ENCODE measurements at regions not wholly inside any gene's neighbourhood (a gene's known extent, or its start where the extent isn't known, plus 50 kb on each side); places are given as distances from the start of the nearest gene placed in this dataset.
"Not testable (repeated sequence)": the region's sequence is repeated elsewhere in the genome, so short reads cannot be mapped to it uniquely, and the experiment has no call there.

GRCh38 chr6:135115834-135116233 lies 61.2 kb upstream of the HBS1L start:
- H3K27me3 ChIP-seq (ENCODE audit: insufficient read depth, low read depth), result no peaks in the 10 kb centered on the region
- H3K4me3 ChIP-seq (IDR thresholded peaks at IDR 0.05; ENCODE audit: insufficient read depth, low read depth, low read length), result no peak overlapping the region
- H4K20me1 ChIP-seq (ENCODE audit: insufficient read depth), result no peaks in the 10 kb centered on the region
- no peak overlapping the region for H3K9ac ChIP-seq
- peaks cover 23% of the 10 kb centered on the region for H3K4me1 ChIP-seq (ENCODE audit: low read depth, poor library complexity, severe bottlenecking)
- H2AFZ ChIP-seq (ENCODE audit: low read depth), result no peak overlapping the region
- TF ChIP-seq CTCF (conservative IDR thresholded peaks at IDR 0.05; ENCODE audit: low read depth, low read length), result no peak
- H3K79me2 ChIP-seq (ENCODE audit: insufficient read depth, low read depth), result no peaks in the 10 kb centered on the region
- no peaks in the 10 kb centered on the region for H3K36me3 ChIP-seq (ENCODE audit: insufficient read depth)
- no peak overlapping the region for H3K27ac ChIP-seq
- H3K4me2 ChIP-seq, result no peak overlapping the region

- H3K79me2 ChIP-seq (ENCODE audit: insufficient read depth, low read depth), result no peaks in the 10 kb centered on the region
- H4K20me1 ChIP-seq (ENCODE audit: insufficient read depth), result no peaks in the 10 kb centered on the region
- H2AFZ ChIP-seq (ENCODE audit: low read depth), result no peak overlapping the region
- peaks cover 23% of the 10 kb centered on the region for H3K4me1 ChIP-seq (ENCODE audit: low read depth, poor library complexity, severe bottlenecking)
- TF ChIP-seq CTCF (conservative IDR thresholded peaks at IDR 0.05; ENCODE audit: low read depth, low read length), result no peak
- H3K4me3 ChIP-seq (IDR thresholded peaks at IDR 0.05; ENCODE audit: insufficient read depth, low read depth, low read length), result no peak overlapping the region
- no peaks in the 10 kb centered on the region for H3K36me3 ChIP-seq (ENCODE audit: insufficient read depth)
- no peak overlapping the region for H3K9ac ChIP-seq
- no peak overlapping the region for H3K27ac ChIP-seq
- H3K27me3 ChIP-seq (ENCODE audit: insufficient read depth, low read depth), result no peaks in the 10 kb centered on the region
- no peak overlapping the region for H3K4me2 ChIP-seq
Observed at GRCh38 chr6:135115411-135115810, 60.8 kb upstream of the HBS1L start.

GRCh38 chr6:135114355-135115145 lies 59.9 kb upstream of the HBS1L start:
- no peak overlapping the region for H2AFZ ChIP-seq (ENCODE audit: low read depth)

GRCh38 chr6:135113860-135114259 lies 59.2 kb upstream of the HBS1L start:
- Histone ChIP-seq H3K27me3 (ENCODE audit: insufficient read depth, low read depth) (no peaks in the 10 kb centered on the region), H2AFZ (ENCODE audit: low read depth) (no peak overlapping the region), H3K79me2 (ENCODE audit: insufficient read depth, low read depth) (no peaks in the 10 kb centered on the region), H3K36me3 (ENCODE audit: insufficient read depth) (no peaks in the 10 kb centered on the region), H3K4me1 (ENCODE audit: low read depth, poor library complexity, severe bottlenecking) (peaks cover 23% of the 10 kb centered on the region), H3K4me3 (IDR thresholded peaks at IDR 0.05; ENCODE audit: insufficient read depth, low read depth, low read length) (no peak overlapping the region), H3K9ac (no peak overlapping the region), H4K20me1 (ENCODE audit: insufficient read depth) (no peaks in the 10 kb centered on the region), H3K27ac (no peak overlapping the region), H3K4me2 (no peak overlapping the region)
- no peak for TF ChIP-seq CTCF (conservative IDR thresholded peaks at IDR 0.05; ENCODE audit: low read depth, low read length)

More at GRCh38 chr6:135114355-135115145, 59.9 kb upstream of the HBS1L start:
- no peak overlapping the region for H3K4me3 ChIP-seq (IDR thresholded peaks at IDR 0.05; ENCODE audit: insufficient read depth, low read depth, low read length)
- no peaks in the 10 kb centered on the region for H3K36me3 ChIP-seq (ENCODE audit: insufficient read depth)
- no peaks in the 10 kb centered on the region for H3K79me2 ChIP-seq (ENCODE audit: insufficient read depth, low read depth)
- H3K4me2 ChIP-seq, result no peak overlapping the region
- no peaks in the 10 kb centered on the region for H4K20me1 ChIP-seq (ENCODE audit: insufficient read depth)
- no peak for TF ChIP-seq CTCF (conservative IDR thresholded peaks at IDR 0.05; ENCODE audit: low read depth, low read length)
- no peaks in the 10 kb centered on the region for H3K27me3 ChIP-seq (ENCODE audit: insufficient read depth, low read depth)
- H3K4me1 ChIP-seq (ENCODE audit: low read depth, poor library complexity, severe bottlenecking), result peaks cover 23% of the 10 kb centered on the region
- no peak overlapping the region for H3K9ac ChIP-seq
- H3K27ac ChIP-seq, result no peak overlapping the region

- not testable (repeated sequence) for H3K4me2 ChIP-seq; H4K20me1 ChIP-seq (ENCODE audit: insufficient read depth); H3K9ac ChIP-seq; H2AFZ ChIP-seq (ENCODE audit: low read depth); H3K27me3 ChIP-seq (ENCODE audit: insufficient read depth, low read depth); H3K4me3 ChIP-seq (IDR thresholded peaks at IDR 0.05; ENCODE audit: insufficient read depth, low read depth, low read length); H3K79me2 ChIP-seq (ENCODE audit: insufficient read depth, low read depth); H3K27ac ChIP-seq; H3K36me3 ChIP-seq (ENCODE audit: insufficient read depth)
- H3K4me1 ChIP-seq (ENCODE audit: low read depth, poor library complexity, severe bottlenecking), result peaks cover 15% of the 10 kb centered on the region
Observed at GRCh38 chr6:135112951-135113350, 58.3 kb upstream of the HBS1L start.

GRCh38 chr6:135110261-135110781 lies 55.7 kb upstream of the HBS1L start:
- H3K4me3 ChIP-seq (IDR thresholded peaks at IDR 0.05; ENCODE audit: insufficient read depth, low read depth, low read length); H4K20me1 ChIP-seq (ENCODE audit: insufficient read depth); H3K27ac ChIP-seq; H3K4me1 ChIP-seq (ENCODE audit: low read depth, poor library complexity, severe bottlenecking); H3K4me2 ChIP-seq; H2AFZ ChIP-seq (ENCODE audit: low read depth); H3K9ac ChIP-seq; H3K27me3 ChIP-seq (ENCODE audit: insufficient read depth, low read depth); H3K36me3 ChIP-seq (ENCODE audit: insufficient read depth); H3K79me2 ChIP-seq (ENCODE audit: insufficient read depth, low read depth): not testable (repeated sequence)
